Ecto neural progenitor cell (in vitro differentiated cells): ENCODE measurements at regions not wholly inside any gene's neighbourhood (a gene's known extent, or its start where the extent isn't known, plus 50 kb on each side); places are given as distances from the start of the nearest gene placed in this dataset.
"Not testable (repeated sequence)": the region's sequence is repeated elsewhere in the genome, so short reads cannot be mapped to it uniquely, and the experiment has no call there.

Experiments used
- DNase-seq: peaks from one replicate; pipeline ENCODE4 v3.0.0-alpha.2; 2018; ENCODE audit warnings: low spot score

GRCh38 chr5:27962198-27962597 is 923.8 kb upstream of the CDH9 start:
- DNase-seq = no peak

- no peak for DNase-seq
Measured at GRCh38 chr5:27947088-27947487, 908.7 kb upstream of the CDH9 start.

GRCh38 chr5:27944471-27944870 is 906.1 kb upstream of the CDH9 start:
- DNase-seq = no peak

GRCh38 chr5:27938989-27939388 is 900.6 kb upstream of the CDH9 start:
- DNase-seq = no peak

- DNase-seq = no peak
Measured at GRCh38 chr5:27928060-27928459, 889.7 kb upstream of the CDH9 start.

GRCh38 chr5:27911216-27911615 is 872.8 kb upstream of the CDH9 start:
- no peak for DNase-seq

- DNase-seq = no peak
Measured at GRCh38 chr5:27908341-27908740, 870.0 kb upstream of the CDH9 start.

- DNase-seq = no peak
Measured at GRCh38 chr5:27906931-27907601, 868.7 kb upstream of the CDH9 start.

GRCh38 chr5:27906481-27906880 is 868.1 kb upstream of the CDH9 start:
- no peak for DNase-seq

- DNase-seq = no peak
Measured at GRCh38 chr5:27900761-27901160, 862.4 kb upstream of the CDH9 start.

GRCh38 chr5:27876071-27876470 is 837.7 kb upstream of the CDH9 start:
- no peak for DNase-seq

GRCh38 chr5:27875148-27875547 is 836.8 kb upstream of the CDH9 start:
- no peak for DNase-seq

GRCh38 chr5:27868292-27868691 is 829.9 kb upstream of the CDH9 start:
- DNase-seq = no peak

- DNase-seq = no peak
Measured at GRCh38 chr5:27855491-27855890, 817.1 kb upstream of the CDH9 start.

- no peak for DNase-seq
Measured at GRCh38 chr5:27854243-27854852, 816.0 kb upstream of the CDH9 start.

- DNase-seq = no peak
Measured at GRCh38 chr5:27845248-27845647, 806.9 kb upstream of the CDH9 start.

GRCh38 chr5:27836704-27837103 is 798.3 kb upstream of the CDH9 start:
- not testable (repeated sequence) for DNase-seq

- no peak for DNase-seq
Measured at GRCh38 chr5:27832886-27833285, 794.5 kb upstream of the CDH9 start.

GRCh38 chr5:27830546-27830945 is 792.2 kb upstream of the CDH9 start:
- DNase-seq = no peak

GRCh38 chr5:27821681-27822080 is 783.3 kb upstream of the CDH9 start:
- DNase-seq = no peak

- DNase-seq = no peak
Measured at GRCh38 chr5:27818888-27819287, 780.5 kb upstream of the CDH9 start.

- no peak for DNase-seq
Measured at GRCh38 chr5:27814983-27815382, 776.6 kb upstream of the CDH9 start.

- no peak for DNase-seq
Measured at GRCh38 chr5:27814286-27814685, 775.9 kb upstream of the CDH9 start.

GRCh38 chr5:27810458-27810857 is 772.1 kb upstream of the CDH9 start:
- DNase-seq = no peak
